B cell (primary cell): ENCODE measurements at regions not wholly inside any gene's neighbourhood (a gene's known extent, or its start where the extent isn't known, plus 50 kb on each side); places are given as distances from the start of the nearest gene placed in this dataset.

Source experiments
- EZH2 ChIP-seq: IDR thresholded peaks from 2 replicates; pipeline ENCODE4 v1.6.1; 2012; ENCODE audit warnings: borderline replicate concordance, low read depth, mild to moderate bottlenecking, moderate library complexity, low read length; ENCODE audit not compliant: insufficient read depth, poor library complexity, severe bottlenecking
- TF ChIP-seq, protein P1 (sequence below): fragments of 200-600 bp; IDR thresholded peaks from one replicate; pipeline ENCODE4 v1.8.0; 2022; ENCODE audit warnings: antibody characterized with exemption, mild to moderate bottlenecking

DNA sequence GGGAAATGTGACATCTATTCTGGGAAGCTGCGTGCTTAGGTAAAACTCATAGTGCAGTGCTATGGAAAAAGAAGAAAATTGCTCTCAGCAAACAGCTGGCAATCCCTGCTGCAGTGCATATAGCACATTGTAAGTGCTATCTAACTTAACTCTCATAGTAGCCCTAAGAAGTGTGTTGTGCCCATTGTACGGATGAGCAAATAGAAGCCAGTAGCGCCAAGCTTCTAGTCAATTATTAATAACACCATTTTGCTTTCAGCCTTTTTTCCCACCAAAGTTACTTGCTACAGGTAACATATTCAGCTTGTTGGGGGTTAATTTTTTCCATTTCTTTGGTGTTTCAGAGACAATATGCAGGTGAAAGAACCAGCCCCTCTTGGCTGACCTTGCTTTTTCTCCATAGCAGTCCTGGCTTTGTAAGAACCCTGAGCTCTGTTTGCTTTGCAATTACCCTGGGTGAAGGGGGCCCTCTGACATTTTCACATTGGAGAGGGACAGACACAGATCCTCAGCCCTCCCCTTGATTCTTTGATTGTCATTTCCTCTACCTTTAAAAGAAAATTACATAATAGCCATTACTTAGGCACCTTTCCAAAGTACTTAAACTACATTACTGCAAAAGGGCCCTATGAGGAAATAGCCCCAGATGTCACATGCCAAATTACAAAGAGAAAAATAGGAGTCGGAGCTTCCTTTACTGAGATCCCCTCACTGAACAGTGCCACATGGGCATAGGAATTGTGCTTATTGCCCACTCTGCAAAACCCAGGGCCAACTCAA is 576.2 kb upstream of the TBX3 start:
- TF ChIP-seq, protein P1, sequence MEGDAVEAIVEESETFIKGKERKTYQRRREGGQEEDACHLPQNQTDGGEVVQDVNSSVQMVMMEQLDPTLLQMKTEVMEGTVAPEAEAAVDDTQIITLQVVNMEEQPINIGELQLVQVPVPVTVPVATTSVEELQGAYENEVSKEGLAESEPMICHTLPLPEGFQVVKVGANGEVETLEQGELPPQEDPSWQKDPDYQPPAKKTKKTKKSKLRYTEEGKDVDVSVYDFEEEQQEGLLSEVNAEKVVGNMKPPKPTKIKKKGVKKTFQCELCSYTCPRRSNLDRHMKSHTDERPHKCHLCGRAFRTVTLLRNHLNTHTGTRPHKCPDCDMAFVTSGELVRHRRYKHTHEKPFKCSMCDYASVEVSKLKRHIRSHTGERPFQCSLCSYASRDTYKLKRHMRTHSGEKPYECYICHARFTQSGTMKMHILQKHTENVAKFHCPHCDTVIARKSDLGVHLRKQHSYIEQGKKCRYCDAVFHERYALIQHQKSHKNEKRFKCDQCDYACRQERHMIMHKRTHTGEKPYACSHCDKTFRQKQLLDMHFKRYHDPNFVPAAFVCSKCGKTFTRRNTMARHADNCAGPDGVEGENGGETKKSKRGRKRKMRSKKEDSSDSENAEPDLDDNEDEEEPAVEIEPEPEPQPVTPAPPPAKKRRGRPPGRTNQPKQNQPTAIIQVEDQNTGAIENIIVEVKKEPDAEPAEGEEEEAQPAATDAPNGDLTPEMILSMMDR: no peak
- no peak for TF ChIP-seq EZH2
